ENCODE measurements at regions not wholly inside any gene's neighbourhood (a gene's known extent, or its start where the extent isn't known, plus 50 kb on each side); places are given as distances from the start of the nearest gene placed in this dataset.
"Not testable (repeated sequence)": the region's sequence is repeated elsewhere in the genome, so short reads cannot be mapped to it uniquely, and the experiment has no call there.

- DNase-seq = no peak
Measured at GRCh38 chr9:110095776-110096175, 112.2 kb downstream of the C9orf152 start.

GRCh38 chr9:110096674-110097073 is 111.3 kb downstream of the C9orf152 start:
- DNase-seq = not testable (repeated sequence)

GRCh38 chr9:110099236-110100095 is 108.5 kb downstream of the C9orf152 start:
- DNase-seq = peak in 1 of 14 donors; percentile 16

- DNase-seq = no peak
Measured at GRCh38 chr9:110101531-110102161, 106.3 kb downstream of the C9orf152 start.

- DNase-seq = no peak
Measured at GRCh38 chr9:110103257-110103656, 104.7 kb downstream of the C9orf152 start.

GRCh38 chr9:110104261-110104809 is 103.6 kb downstream of the C9orf152 start:
- no peak for DNase-seq

- no peak for DNase-seq
Measured at GRCh38 chr9:110105107-110105506, 102.9 kb downstream of the C9orf152 start.

- no peak for DNase-seq
Measured at GRCh38 chr9:110106661-110107060, 101.3 kb downstream of the C9orf152 start.

- no peak for DNase-seq
Measured at GRCh38 chr9:110109333-110110092, 98.4 kb downstream of the C9orf152 start.

DNA sequence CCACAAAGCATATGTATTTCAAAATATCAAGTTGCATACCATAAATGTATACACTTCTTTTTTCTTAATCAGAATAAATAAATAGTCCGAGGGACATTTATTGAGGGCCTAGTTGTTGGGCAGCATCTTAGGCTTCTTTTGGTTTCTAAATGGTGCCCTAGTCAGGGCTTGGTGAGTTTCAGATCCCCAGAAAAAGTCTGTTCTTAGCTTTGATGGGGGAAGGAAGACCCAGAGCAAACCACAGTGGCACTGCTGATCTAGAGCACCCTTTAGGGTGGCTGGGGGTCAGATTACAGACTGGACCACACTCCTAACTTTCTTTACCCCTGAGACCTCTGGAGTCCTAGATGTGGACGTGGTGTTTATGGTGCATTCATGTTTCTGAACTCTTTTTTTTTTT is 97.8 kb downstream of the C9orf152 start:
- no peak for DNase-seq

DNA sequence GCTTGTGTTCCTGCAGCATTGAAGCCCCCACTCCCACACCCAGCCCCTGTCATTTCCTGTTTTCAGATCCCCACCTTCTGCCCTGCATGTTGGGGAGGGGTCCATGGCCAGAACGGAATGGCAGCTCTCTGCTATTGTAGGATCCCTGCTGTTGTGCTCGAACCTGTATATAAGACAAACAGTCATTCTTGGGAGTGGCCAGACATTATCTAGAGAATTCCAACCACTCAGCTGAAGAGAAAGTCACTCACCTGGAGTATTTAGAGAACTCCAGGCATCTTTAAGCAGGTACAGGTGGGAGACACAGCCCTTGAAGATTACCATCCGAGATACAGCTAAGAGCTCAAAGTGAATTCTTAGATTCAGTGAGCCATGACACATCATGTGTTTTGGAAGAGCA is 96.1 kb downstream of the C9orf152 start:
- peak in 1 of 14 donors; percentile 1 for DNase-seq

DNA sequence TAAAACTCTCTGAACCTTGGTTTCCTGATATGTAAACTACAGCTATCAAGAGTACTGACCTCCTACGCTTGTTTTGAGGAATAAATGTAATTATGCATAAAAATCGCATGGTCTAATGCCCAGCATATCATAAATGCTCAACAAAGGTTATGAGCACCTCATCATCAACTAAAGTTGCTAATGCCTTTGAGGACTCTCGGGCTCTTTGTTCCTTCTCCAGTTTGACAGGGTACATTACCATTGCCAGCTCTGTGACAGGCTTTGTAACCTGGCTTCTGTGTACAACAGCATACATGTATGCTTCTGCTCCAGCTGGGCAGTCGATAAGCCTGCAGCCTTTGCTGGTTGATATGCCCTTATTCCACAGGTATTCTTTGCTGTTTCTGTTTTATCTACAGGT is 95.2 kb downstream of the C9orf152 start:
- DNase-seq = no peak

DNA sequence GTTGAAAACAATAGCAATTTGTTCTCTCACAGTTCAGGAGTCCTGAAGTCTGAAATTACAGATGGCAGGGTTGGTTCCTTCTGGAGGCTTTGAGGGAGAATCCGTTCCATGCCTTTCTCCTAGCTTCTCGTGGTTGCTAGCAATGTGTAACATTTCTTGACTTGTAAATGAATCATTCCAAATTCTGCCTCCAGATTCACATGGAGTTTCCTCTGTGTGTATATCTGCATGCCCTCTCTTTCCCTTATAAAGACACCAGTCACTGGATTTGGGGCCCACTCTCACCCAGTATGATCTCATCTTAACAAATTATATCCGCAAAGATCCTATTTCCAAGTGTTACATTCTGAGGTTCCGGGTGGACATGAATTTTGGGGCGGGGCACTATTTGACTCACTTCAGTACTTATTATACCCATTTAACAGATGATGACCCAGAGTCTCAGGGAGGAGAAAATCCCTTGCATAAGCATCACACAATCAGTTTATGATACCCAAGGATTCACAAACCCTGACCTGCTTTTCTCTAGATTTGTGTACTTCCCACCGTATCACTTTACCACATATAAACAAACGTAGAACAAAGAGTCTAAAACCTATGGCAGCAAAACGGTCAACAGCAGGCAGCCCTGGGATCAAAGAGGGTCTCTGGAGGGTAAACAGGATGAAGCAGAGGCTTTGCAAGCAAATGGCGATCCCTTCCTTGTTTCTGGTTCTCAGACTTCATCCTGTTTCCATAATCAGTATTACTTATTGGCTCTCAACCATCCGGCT is 93.7 kb downstream of the C9orf152 start:
- DNase-seq = no peak

DNA sequence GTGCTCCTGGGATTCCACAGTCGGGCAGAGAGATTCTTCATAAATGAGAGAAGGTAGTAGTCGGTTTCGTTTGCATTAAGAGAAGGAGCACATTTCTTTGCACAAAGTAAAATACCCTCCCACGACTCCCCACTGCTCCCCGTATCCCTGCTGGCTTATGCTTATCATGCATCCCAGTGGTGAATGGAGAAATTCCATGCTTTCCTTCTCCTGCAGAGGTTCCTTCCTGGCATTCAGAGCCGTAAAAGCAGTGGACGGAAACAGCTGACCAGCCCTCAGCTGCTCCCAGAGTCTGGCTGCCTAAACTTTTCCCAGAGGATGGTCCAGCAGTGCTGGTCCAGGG is 93.1 kb downstream of the C9orf152 start:
- DNase-seq = no peak

DNA sequence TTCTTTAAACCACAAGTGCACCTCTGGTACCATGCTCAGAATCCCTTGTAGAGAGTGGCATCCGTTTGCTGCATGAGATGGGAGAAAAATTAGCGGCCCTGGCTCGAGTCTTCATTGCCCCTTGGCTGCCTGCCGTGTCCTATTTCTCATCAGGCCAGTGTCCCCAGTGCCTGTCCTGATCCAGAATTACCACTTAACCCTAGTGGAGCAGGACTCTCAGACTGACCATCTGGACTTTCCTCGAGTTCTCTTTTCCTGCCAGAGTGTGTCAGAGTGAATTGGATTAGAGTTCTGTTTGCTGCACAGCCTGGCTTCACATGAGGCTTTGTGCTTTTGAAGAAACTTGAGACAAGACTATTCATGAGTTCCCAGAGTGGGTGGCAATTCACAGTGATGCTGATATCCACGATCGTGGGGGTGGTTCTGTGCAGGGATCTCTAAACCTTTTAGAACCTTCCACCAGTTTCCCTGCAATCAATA is 92.6 kb downstream of the C9orf152 start:
- DNase-seq = peak in 4 of 14 donors; percentile 7 to 47 (median 19)

GRCh38 chr9:110115826-110116542 is 92.0 kb downstream of the C9orf152 start:
- DNase-seq = no peak

DNA sequence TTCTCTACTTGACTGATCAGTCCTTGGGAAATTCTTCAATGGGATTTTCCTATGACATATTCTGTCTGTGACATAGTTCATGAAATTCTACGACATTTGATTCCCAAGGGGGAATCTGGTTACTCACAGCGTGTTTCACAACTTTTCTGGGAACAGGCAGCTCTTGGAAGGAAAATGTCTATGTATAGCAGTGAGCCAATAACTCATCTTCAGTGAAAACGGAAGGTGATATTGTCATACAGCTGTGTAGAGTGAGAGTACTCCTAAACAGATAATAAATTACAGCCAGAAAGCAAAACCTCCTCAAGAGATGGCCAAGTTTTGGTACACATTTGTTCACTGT is 91.4 kb downstream of the C9orf152 start:
- no peak for DNase-seq

DNA sequence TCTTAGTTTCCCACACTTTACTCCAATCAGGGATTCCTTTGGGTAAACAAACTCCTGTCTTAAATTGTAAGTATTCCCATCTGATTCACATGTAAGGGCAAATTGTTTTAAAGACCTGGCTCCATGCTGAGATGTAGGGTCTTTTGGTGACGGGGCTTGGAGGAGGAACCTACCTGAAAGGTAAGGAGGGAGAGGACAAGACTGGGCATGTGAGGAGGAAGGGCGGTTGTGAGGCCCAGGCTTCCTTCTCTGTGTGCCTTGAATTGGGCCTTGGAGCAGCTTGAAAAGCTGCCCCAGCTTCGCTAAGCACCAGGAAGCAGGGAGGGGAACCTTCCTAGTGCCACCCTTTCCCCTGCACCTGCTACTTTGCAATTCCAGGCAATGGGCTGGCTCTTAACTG is 86.8 kb downstream of the C9orf152 start:
- DNase-seq = no peak

- DNase-seq = no peak
Measured at GRCh38 chr9:110123341-110124095, 84.4 kb downstream of the C9orf152 start.

GRCh38 chr9:110124439-110124838 is 83.5 kb downstream of the C9orf152 start:
- DNase-seq = no peak

Measured in C1 segment of cervical spinal cord (tissue), 14 donors.